H1 (cell line): ENCODE measurements at regions not wholly inside any gene's neighbourhood (a gene's known extent, or its start where the extent isn't known, plus 50 kb on each side); places are given as distances from the start of the nearest gene placed in this dataset.

Source experiments
- CTCF ChIA-PET: fragments of 300-600 bp; sonication (Branson Sonifier 250); formaldehyde crosslinking; loops from one replicate; lab custom pipeline; 2021; ENCODE audit not compliant: partially characterized antibody; lab: Charles Lee
- POLR2A ChIA-PET: fragments of 300-600 bp; sonication (Branson Sonifier 250); formaldehyde crosslinking; loops from one replicate; lab custom pipeline; 2021; ENCODE audit warnings: inconsistent platforms; ENCODE audit not compliant: partially characterized antibody; lab: Charles Lee
- DNase-seq, 2 experiments: peaks; one replicate each; pipeline versions ENCODE4 v3.0.0 to v3.0.0-alpha.2; 2010 to 2022; ENCODE audit warnings: low spot score in 2 of 2, low read depth in 1 of 2, mixed read lengths in 1 of 2
- FAIRE-seq: peaks from 2 replicates; lab custom pipeline; 2011; peaks lifted over from hg19 to GRCh38; lab: Jason Lieb, UNC
- H2AFZ ChIP-seq: 2 replicates; pipeline ENCODE4 v1.8.1; 2012; ENCODE audit warnings: low read length, inconsistent platforms
- H2AK5ac ChIP-seq: 2 replicates; pipeline ENCODE4 v1.6.1; 2013; ENCODE audit warnings: low read depth, low read length
- H2BK120ac ChIP-seq: replicated peaks from 2 replicates; pipeline ENCODE3; 2013; ENCODE audit warnings: low read depth, low read length, inconsistent platforms
- H2BK12ac ChIP-seq: 2 replicates; pipeline ENCODE4 v1.6.1; 2013; ENCODE audit warnings: low read depth, low read length
- H2BK15ac ChIP-seq: 2 replicates; pipeline ENCODE4 v1.6.1; 2013; ENCODE audit warnings: low read length
- H2BK20ac ChIP-seq: 2 replicates; pipeline ENCODE4 v1.6.1; 2013; ENCODE audit warnings: low read length
- H2BK5ac ChIP-seq: 2 replicates; pipeline ENCODE4 v1.6.1; 2013; ENCODE audit warnings: low read depth, low read length
- H3K14ac ChIP-seq: 2 replicates; pipeline ENCODE4 v1.6.1; 2013; ENCODE audit warnings: inconsistent platforms; ENCODE audit not compliant: insufficient read length
- H3K18ac ChIP-seq: 2 replicates; pipeline ENCODE4 v1.6.1; 2013; ENCODE audit warnings: low read length; ENCODE audit errors: extremely low read depth
- H3K23ac ChIP-seq: 2 replicates; pipeline ENCODE4 v1.6.1; 2013; ENCODE audit warnings: inconsistent platforms; ENCODE audit not compliant: insufficient read length
- H3K23me2 ChIP-seq: 2 replicates; pipeline ENCODE4 v1.6.1; 2013; ENCODE audit warnings: low read depth, low read length
- H3K27ac ChIP-seq: 2 replicates; pipeline ENCODE4 v1.6.1; 2011; ENCODE audit warnings: low read depth, low read length, inconsistent platforms
- H3K27me3 ChIP-seq, 4 experiments: replicated peaks in 1 of 4; 1 replicate in 1 of 4; 2 replicates in 3 of 4; pipeline versions ENCODE4 v1.6.1 to v1.8.1; 2011 to 2013; ENCODE audit warnings: low read length in 3 of 4, mild to moderate bottlenecking in 3 of 4, inconsistent platforms in 2 of 4, mixed read lengths in 2 of 4, moderate library complexity in 1 of 4; ENCODE audit not compliant: control insufficient read depth in 3 of 4, insufficient read depth in 3 of 4; ENCODE audit errors: extremely low read depth in 1 of 4
- H3K36me3 ChIP-seq, 4 experiments: 2 replicates each; pipeline versions ENCODE4 v1.6.1 to v1.8.1; 2011 to 2013; ENCODE audit warnings: mild to moderate bottlenecking in 4 of 4, low read length in 3 of 4, moderate library complexity in 2 of 4, control low read depth in 1 of 4, inconsistent platforms in 1 of 4; ENCODE audit not compliant: insufficient read depth in 4 of 4, control insufficient read depth in 2 of 4
- H3K4ac ChIP-seq: replicated peaks from 2 replicates; pipeline ENCODE3; 2013; ENCODE audit warnings: low read length, low read depth, mixed read lengths, inconsistent platforms; ENCODE audit not compliant: insufficient read length
- H3K4me1 ChIP-seq, 4 experiments: replicated peaks in 1 of 4; 1 replicate in 1 of 4; 2 replicates in 3 of 4; pipeline versions ENCODE4 v1.6.1 to v1.8.1; 2011 to 2013; ENCODE audit warnings: low read length in 3 of 4, inconsistent platforms in 2 of 4, mixed read lengths in 1 of 4; ENCODE audit not compliant: insufficient read depth in 4 of 4, control insufficient read depth in 3 of 4
- H3K4me2 ChIP-seq, 2 experiments: 2 replicates each; pipeline versions ENCODE4 v1.6.1 to v1.8.1; 2011 to 2013; ENCODE audit warnings: low read depth in 2 of 2, low read length in 2 of 2, control low read depth in 1 of 2, inconsistent platforms in 1 of 2, mild to moderate bottlenecking in 1 of 2; ENCODE audit not compliant: insufficient read depth in 1 of 2
- H3K4me3 ChIP-seq, 4 experiments: fragments of 200-600, 300-600 bp in 1 of 4; sonication (generic), shearing (Covaris generic), sonication (Bioruptor Twin) in 1 of 4; 2 replicates each; pipeline versions ENCODE4 v1.5.1 to v1.8.1; 2011 to 2016; ENCODE audit warnings: low read length in 4 of 4, low read depth in 3 of 4, control low read depth in 2 of 4, inconsistent platforms in 2 of 4, mild to moderate bottlenecking in 2 of 4, mixed read lengths in 1 of 4, moderate library complexity in 1 of 4; ENCODE audit not compliant: insufficient read depth in 2 of 4; ENCODE audit errors: extremely low read depth in 1 of 4
- H3K56ac ChIP-seq: replicated peaks from 2 replicates; pipeline ENCODE3; 2013; ENCODE audit warnings: low read depth, mild to moderate bottlenecking, mixed read lengths, low read length, inconsistent platforms; ENCODE audit not compliant: insufficient read length
- H3K79me1 ChIP-seq: 2 replicates; pipeline ENCODE4 v1.6.1; 2013; ENCODE audit warnings: low read depth, low read length, control low read depth
- H3K79me2 ChIP-seq, 2 experiments: 2 replicates each; pipeline versions ENCODE4 v1.6.1 to v1.8.1; 2012 to 2013; ENCODE audit warnings: low read length in 2 of 2, mild to moderate bottlenecking in 2 of 2, inconsistent platforms in 1 of 2; ENCODE audit not compliant: insufficient read depth in 2 of 2, control insufficient read depth in 1 of 2
- H3K9ac ChIP-seq, 4 experiments: replicated peaks in 1 of 4; 1 replicate in 1 of 4; 2 replicates in 3 of 4; pipeline versions ENCODE4 v1.6.1 to v1.8.1; 2011 to 2013; ENCODE audit warnings: low read depth in 3 of 4, low read length in 3 of 4, control low read depth in 2 of 4, mild to moderate bottlenecking in 2 of 4, moderate library complexity in 2 of 4, inconsistent platforms in 1 of 4; ENCODE audit errors: extremely low read depth in 1 of 4
- H3K9me3 ChIP-seq, 2 experiments: 2 replicates each; pipeline versions ENCODE4 v1.6.1 to v1.8.1; 2012 to 2013; ENCODE audit warnings: mild to moderate bottlenecking in 2 of 2, moderate library complexity in 2 of 2, control low read depth in 1 of 2, inconsistent platforms in 1 of 2, low read depth in 1 of 2, low read length in 1 of 2, mixed read lengths in 1 of 2; ENCODE audit not compliant: insufficient read depth in 2 of 2
- H4K20me1 ChIP-seq, 2 experiments: replicated peaks in 1 of 2; 2 replicates each; pipeline versions ENCODE3 to v1.8.1; 2011 to 2013; ENCODE audit warnings: inconsistent platforms in 2 of 2, low read length in 2 of 2, mild to moderate bottlenecking in 1 of 2; ENCODE audit not compliant: insufficient read depth in 2 of 2, control insufficient read depth in 1 of 2
- H4K5ac ChIP-seq: 2 replicates; pipeline ENCODE4 v1.6.1; 2013; ENCODE audit warnings: low read length, low read depth, mixed read lengths, inconsistent platforms; ENCODE audit not compliant: insufficient read length
- H4K8ac ChIP-seq: 2 replicates; pipeline ENCODE4 v1.8.0; 2013; ENCODE audit warnings: mild to moderate bottlenecking, moderate library complexity, low read length, inconsistent platforms; ENCODE audit not compliant: insufficient read depth; ENCODE audit errors: extremely low read depth
- H4K91ac ChIP-seq: replicated peaks from 2 replicates; pipeline ENCODE3; 2013; ENCODE audit warnings: low read length, mixed read lengths, inconsistent platforms; ENCODE audit not compliant: insufficient read length
- BACH1 ChIP-seq: IDR thresholded peaks from 2 replicates; pipeline ENCODE4 v1.6.1; 2012; ENCODE audit warnings: low read length, improper control_type of control experiment
- BCL11A ChIP-seq, 2 experiments: IDR thresholded peaks; one replicate each; pipeline ENCODE4 v1.6.1; 2011; ENCODE audit warnings: low read depth in 2 of 2, low read length in 2 of 2, mild to moderate bottlenecking in 2 of 2
- E2F6 ChIP-seq: IDR thresholded peaks from 2 replicates; pipeline ENCODE4 v1.6.1; 2012; ENCODE audit warnings: inconsistent platforms
- HDAC2 ChIP-seq, 2 experiments: fragments of 300-600 bp in 1 of 2; sonication (generic) in 1 of 2; IDR thresholded peaks; 2 replicates each; pipeline ENCODE4 v1.6.1; 2011 to 2012; ENCODE audit warnings: low read depth in 2 of 2, low read length in 2 of 2, mild to moderate bottlenecking in 2 of 2, moderate library complexity in 2 of 2, borderline replicate concordance in 1 of 2, inconsistent platforms in 1 of 2
- JUN ChIP-seq: IDR thresholded peaks from 2 replicates; pipeline ENCODE4 v1.6.1; 2011; ENCODE audit warnings: low read depth, mild to moderate bottlenecking, improper control_type of control experiment, low read length
- JUND ChIP-seq: IDR thresholded peaks from 2 replicates; pipeline ENCODE4 v1.6.1; 2011; ENCODE audit warnings: mild to moderate bottlenecking, improper control_type of control experiment, low read length
- SUZ12 ChIP-seq: fragments of 200-600 bp; sonication (generic); IDR thresholded peaks from 2 replicates; pipeline ENCODE4 v1.6.1; 2012; ENCODE audit warnings: mild to moderate bottlenecking, inconsistent platforms, low read length, moderate library complexity, mixed read lengths
- TCF12 ChIP-seq: IDR thresholded peaks from 2 replicates; pipeline ENCODE4 v1.6.1; 2011; ENCODE audit warnings: low read depth, mild to moderate bottlenecking, low read length
- USF2 ChIP-seq: IDR thresholded peaks from 2 replicates; pipeline ENCODE4 v1.6.1; 2011; ENCODE audit warnings: low read length, improper control_type of control experiment
- WGBS, 2 experiments: shearing (Covaris generic) in 1 of 2; methylation state at CpG; one replicate each; pipeline versions ENCODE4 v1.1.6 to v1.1.7; 2013 to 2015; ENCODE audit warnings: low lambda C conversion rate in 2 of 2, mixed read lengths in 2 of 2, inconsistent platforms in 1 of 2, low coverage in 1 of 2, missing lambda C conversion rate in 1 of 2; ENCODE audit not compliant: insufficient replicate concordance in 2 of 2, insufficient coverage in 1 of 2, insufficient read length in 1 of 2; ENCODE audit errors: extremely low coverage in 1 of 2, missing lambda C conversion rate in 1 of 2; 5-methylcytosine and 5-hydroxymethylcytosine counted together

GRCh38 chr5:56479696-56480077 is 246.6 kb upstream of the ANKRD55 start:
- no peak overlapping the region for H2BK15ac ChIP-seq
- CTCF ChIA-PET, result interaction anchor here (0.7 to 1.4 kb wide), 7 partner anchors 10 to 543 kb away, joined by 3 to 6 read pairs (median 4); no protein-coding TSS in a partner anchor
- no peak overlapping the region for H2BK5ac ChIP-seq
- WGBS, 2 experiments, result 93% methylated on average over 9 of the region's 9 CpGs; no CpG with 5 or more reads in 1 of the 2 experiments
- peaks cover 0 to 30% (median 13%) of the 10 kb centered on the region in 4 experiments; a peak in 6 of 7 replicates for H3K27me3 ChIP-seq
- H4K20me1 ChIP-seq, result no peaks in the 10 kb centered on the region
- H3K4me1 ChIP-seq, result peaks cover 0 to 8% (median 3%) of the 10 kb centered on the region in 4 experiments; a peak in 3 of 7 replicates
- H2BK12ac ChIP-seq, result no peak overlapping the region
- no peak overlapping the region for H4K8ac ChIP-seq
- no peak overlapping the region for H3K14ac ChIP-seq
- H3K36me3 ChIP-seq, result no peaks in the 10 kb centered on the region
- no peak overlapping the region for H3K27ac ChIP-seq
- H3K23me2 ChIP-seq, result peaks cover 9% of the 10 kb centered on the region; the same call in 1 of the 2 replicates
- no peaks in the 10 kb centered on the region for H3K79me1 ChIP-seq
- H3K18ac ChIP-seq, result no peak overlapping the region
- no peak overlapping the region for H4K91ac ChIP-seq
- H3K4ac ChIP-seq, result no peak overlapping the region
- H3K9me3 ChIP-seq, result no peaks in the 10 kb centered on the region
- no peak overlapping the region for H3K56ac ChIP-seq
- H2AFZ ChIP-seq, result no peak overlapping the region
- H3K4me2 ChIP-seq, result peak overlapping the region in 1 of 2 experiments; percentile 78; a peak in 1 of 4 replicates
- H3K4me3 ChIP-seq, result peak overlapping the region in 1 of 4 experiments; percentile 79; a peak in 1 of 8 replicates
- POLR2A ChIA-PET, result no interaction called here
- H3K79me2 ChIP-seq, result no peaks in the 10 kb centered on the region
- FAIRE-seq, result no peak
- no peak overlapping the region for H2BK120ac ChIP-seq
- TF ChIP-seq JUND (no peak), JUN (no peak), TCF12 (no peak), HDAC2 (IDR thresholded peaks at IDR 0.05; ENCODE audit: borderline replicate concordance in 1 of 2, low read depth in 2 of 2, low read length in 2 of 2) (no peak), SUZ12 (no peak), E2F6 (no peak), BCL11A (IDR thresholded peaks at IDR 0.05; ENCODE audit: low read depth in 2 of 2, low read length in 2 of 2) (no peak), BACH1 (no peak), USF2 (no peak)
- TF ChIP-seq, all 59 proteins: peak for 0
- Histone ChIP-seq H4K5ac (no peak overlapping the region), H2BK20ac (no peak overlapping the region), H3K9ac (no peak overlapping the region), H3K23ac (no peak overlapping the region), H2AK5ac (no peak overlapping the region)
- no peak for DNase-seq
